22Rv1 (cell line): ENCODE measurements at regions not wholly inside any gene's neighbourhood (a gene's known extent, or its start where the extent isn't known, plus 50 kb on each side); places are given as distances from the start of the nearest gene placed in this dataset.

Experiments used
- ZFX ChIP-seq: fragments of 450-650 bp; IDR thresholded peaks from 2 replicates; pipeline ENCODE4 v1.6.1; 2017; ENCODE audit warnings: antibody characterized with exemption, borderline replicate concordance
- TF ChIP-seq, protein P1 (sequence below): fragments of 450-650 bp; IDR thresholded peaks from 2 replicates; pipeline ENCODE4 v1.5.1; 2017; ENCODE audit warnings: mild to moderate bottlenecking

DNA sequence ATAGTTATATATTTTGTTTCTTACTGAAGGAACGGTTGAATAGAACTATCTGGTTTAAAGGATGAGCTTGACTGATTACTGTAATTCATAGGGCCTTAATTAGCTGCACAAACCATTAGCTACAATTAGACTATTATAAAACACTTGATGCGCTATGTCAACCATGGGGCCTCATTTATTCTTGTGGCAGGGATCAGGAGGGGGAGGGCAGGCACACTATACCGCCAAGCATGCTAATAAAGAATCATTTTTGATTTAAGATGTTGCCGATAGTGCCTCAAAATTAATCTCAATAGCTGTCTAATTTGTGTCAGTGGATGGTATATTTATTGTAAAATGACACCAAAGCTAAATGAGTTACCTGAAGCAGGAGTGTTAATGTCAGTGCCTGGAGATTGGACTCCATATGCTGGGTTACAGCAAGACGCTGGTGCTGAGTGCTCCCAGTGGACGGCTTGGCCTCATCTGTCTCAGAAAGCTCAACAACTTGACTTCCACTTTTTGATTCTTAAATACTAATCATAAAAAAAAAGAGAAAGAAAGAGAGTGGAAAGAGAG lies 1007.0 kb upstream of the CELF4 start:
- TF ChIP-seq, protein P1, sequence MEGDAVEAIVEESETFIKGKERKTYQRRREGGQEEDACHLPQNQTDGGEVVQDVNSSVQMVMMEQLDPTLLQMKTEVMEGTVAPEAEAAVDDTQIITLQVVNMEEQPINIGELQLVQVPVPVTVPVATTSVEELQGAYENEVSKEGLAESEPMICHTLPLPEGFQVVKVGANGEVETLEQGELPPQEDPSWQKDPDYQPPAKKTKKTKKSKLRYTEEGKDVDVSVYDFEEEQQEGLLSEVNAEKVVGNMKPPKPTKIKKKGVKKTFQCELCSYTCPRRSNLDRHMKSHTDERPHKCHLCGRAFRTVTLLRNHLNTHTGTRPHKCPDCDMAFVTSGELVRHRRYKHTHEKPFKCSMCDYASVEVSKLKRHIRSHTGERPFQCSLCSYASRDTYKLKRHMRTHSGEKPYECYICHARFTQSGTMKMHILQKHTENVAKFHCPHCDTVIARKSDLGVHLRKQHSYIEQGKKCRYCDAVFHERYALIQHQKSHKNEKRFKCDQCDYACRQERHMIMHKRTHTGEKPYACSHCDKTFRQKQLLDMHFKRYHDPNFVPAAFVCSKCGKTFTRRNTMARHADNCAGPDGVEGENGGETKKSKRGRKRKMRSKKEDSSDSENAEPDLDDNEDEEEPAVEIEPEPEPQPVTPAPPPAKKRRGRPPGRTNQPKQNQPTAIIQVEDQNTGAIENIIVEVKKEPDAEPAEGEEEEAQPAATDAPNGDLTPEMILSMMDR: no peak
- TF ChIP-seq ZFX: no peak
